ENCODE measurements at regions not wholly inside any gene's neighbourhood (a gene's known extent, or its start where the extent isn't known, plus 50 kb on each side); places are given as distances from the start of the nearest gene placed in this dataset.
A peak's percentile ranks its signal among the peaks of the same experiment; 100 is the strongest.

GRCh38 chr3:146308222-146308621 lies 57.3 kb upstream of the PLSCR4 start:
- DNase-seq, result no peak

GRCh38 chr3:146307456-146307725 lies 56.5 kb upstream of the PLSCR4 start:
- DNase-seq, result no peak

DNA sequence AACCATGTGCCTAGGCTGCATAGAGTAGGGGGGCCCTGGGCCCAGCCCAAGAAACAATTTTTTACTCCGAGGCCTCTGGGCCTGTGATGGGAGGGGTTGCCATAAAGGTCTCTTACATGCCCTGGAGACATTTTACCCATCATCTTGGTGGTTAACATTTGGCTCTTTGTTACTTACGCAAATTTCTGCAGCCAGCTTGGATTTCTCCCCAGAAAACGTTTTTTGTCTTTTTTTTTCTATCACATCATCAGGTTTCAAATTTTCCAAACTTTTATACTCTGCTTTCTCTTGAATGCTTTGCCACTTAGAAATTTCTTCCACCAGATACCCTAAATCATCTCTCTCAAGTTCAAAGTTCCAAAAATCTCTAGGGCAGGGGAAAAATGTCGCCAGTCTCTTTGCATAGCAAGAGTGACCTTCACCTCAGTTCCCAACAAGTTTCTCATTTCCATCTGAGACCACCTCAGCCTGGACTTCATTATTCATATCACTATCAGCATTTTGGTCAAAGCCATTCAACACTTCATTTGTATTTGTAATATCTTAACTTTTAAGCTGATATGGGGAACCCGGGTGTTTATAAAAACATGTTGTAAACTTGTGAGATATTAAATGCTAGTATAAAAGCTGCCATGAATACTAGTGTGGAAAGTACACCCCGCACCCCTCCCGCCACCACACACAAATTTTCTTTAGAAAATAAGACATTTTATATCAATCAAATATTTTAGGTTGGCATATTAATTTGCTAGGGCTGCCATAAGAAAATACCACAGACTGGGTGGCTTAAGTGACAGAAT lies 56.0 kb upstream of the PLSCR4 start:
- DNase-seq, result no peak

GRCh38 chr3:146305808-146306423 lies 55.0 kb upstream of the PLSCR4 start:
- DNase-seq, result no peak

- DNase-seq, result peak in 8 of 14 donors; percentile 14 to 61 (median 28)
These were observed 49.9 kb upstream of the PLSCR4 start for GRCh38 chr3:146300768-146301167.

Data from C1 segment of cervical spinal cord (tissue), 14 donors.